ENCODE measurements at regions not wholly inside any gene's neighbourhood (a gene's known extent, or its start where the extent isn't known, plus 50 kb on each side); places are given as distances from the start of the nearest gene placed in this dataset.

GRCh38 chr4:179307297-179308136 is 1865.3 kb upstream of the AGA start:
- TF ChIP-seq YY1 (IDR thresholded peaks at IDR 0.05; ENCODE audit: insufficient read depth, insufficient read length): no peak
- no peak for TF ChIP-seq SUZ12 (IDR thresholded peaks at IDR 0.05; ENCODE audit: extremely low read depth, insufficient read depth, insufficient read length)
- no peak for TF ChIP-seq ZNF274 (IDR thresholded peaks at IDR 0.05; ENCODE audit: low read depth, low read length)

All from NT2/D1 (cell line).